Progenitor cell of endocrine pancreas (in vitro differentiated cells): ENCODE measurements at regions not wholly inside any gene's neighbourhood (a gene's known extent, or its start where the extent isn't known, plus 50 kb on each side); places are given as distances from the start of the nearest gene placed in this dataset.

Source experiments
- DNase-seq: peaks from one replicate; pipeline ENCODE4 v3.0.0; 2021; ENCODE audit warnings: low spot score; ENCODE audit not compliant: unreplicated experiment
- H3K27ac Mint-ChIP-seq: 2 replicates; pipeline ENCODE4 v1.8.0; 2021; ENCODE audit warnings: mild to moderate bottlenecking, moderate library complexity, mixed read lengths
- H3K27me3 Mint-ChIP-seq: 2 replicates; pipeline ENCODE4 v1.8.0; 2021; ENCODE audit warnings: mixed read lengths
- H3K36me3 Mint-ChIP-seq: 2 replicates; pipeline ENCODE4 v1.8.0; 2022; ENCODE audit warnings: mixed read lengths; ENCODE audit not compliant: insufficient read depth
- H3K4me1 Mint-ChIP-seq: 2 replicates; pipeline ENCODE4 v1.8.0; 2021; ENCODE audit warnings: low read depth, mixed read lengths
- H3K4me3 Mint-ChIP-seq: 2 replicates; pipeline ENCODE4 v1.8.0; 2021; ENCODE audit warnings: low read depth, mild to moderate bottlenecking, moderate library complexity, mixed read lengths
- H3K9me3 Mint-ChIP-seq: 2 replicates; pipeline ENCODE4 v1.8.0; 2021; ENCODE audit warnings: low read depth, mixed read lengths
- TF ChIP-seq, protein P1 (sequence below): fragments of 200-600 bp; sonication (generic); IDR thresholded peaks from one replicate; pipeline ENCODE4 v1.5.0; 2021; ENCODE audit warnings: antibody characterized with exemption, mild to moderate bottlenecking; ENCODE audit not compliant: unreplicated experiment

DNA sequence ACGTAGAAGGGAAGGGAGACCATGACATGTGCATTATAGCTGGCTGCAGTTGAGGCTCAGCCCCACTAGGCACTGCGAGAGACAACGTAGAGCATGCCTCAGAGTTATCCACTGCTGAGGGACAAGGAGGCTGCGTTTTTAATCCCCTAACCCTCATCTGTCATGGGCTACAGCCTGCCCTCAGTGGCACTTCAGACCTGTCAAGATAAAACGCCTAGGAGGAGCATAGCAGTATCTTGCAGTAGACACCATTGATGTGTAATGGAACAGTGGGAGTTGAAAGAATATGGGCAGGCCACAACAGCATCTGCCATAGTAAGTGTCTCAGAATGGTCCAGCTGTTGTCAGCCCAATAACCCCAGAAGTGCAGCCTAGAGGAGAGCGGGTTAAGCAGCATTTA lies 307.0 kb upstream of the PTBP2 start:
- Mint-ChIP-seq H3K4me3 (no peak overlapping the region), H3K27ac (no peak overlapping the region), H3K36me3 (no peaks in the 10 kb centered on the region)

DNA sequence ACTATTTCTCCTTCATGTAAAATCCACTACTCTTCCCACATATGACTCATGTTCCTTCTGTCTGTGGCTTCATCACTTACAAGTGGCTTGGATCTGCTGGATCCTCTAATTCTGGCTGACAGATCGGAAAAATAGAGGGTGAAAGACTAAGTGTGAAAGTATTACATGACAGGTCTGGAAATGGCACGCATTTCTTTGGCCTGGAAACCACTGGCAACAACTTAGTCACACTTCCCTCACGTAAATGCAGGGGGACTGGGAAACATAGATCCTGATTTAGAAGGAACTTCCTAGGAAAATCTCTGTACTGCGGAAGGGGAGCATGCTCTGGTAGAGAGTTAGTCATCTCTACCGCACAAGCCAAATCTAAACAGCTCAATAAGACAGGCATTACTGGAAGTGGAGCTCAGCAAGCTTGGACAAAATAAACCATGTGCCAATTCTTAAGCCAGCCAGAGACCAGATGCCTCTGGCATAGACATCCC lies 305.4 kb upstream of the PTBP2 start:
- Mint-ChIP-seq H3K9me3 (no peaks in the 10 kb centered on the region), H3K4me1 (peaks cover 6% of the 10 kb centered on the region), H3K36me3 (no peaks in the 10 kb centered on the region), H3K4me3 (no peak overlapping the region), H3K27me3 (no peaks in the 10 kb centered on the region), H3K27ac (no peak overlapping the region)
- TF ChIP-seq, protein P1, sequence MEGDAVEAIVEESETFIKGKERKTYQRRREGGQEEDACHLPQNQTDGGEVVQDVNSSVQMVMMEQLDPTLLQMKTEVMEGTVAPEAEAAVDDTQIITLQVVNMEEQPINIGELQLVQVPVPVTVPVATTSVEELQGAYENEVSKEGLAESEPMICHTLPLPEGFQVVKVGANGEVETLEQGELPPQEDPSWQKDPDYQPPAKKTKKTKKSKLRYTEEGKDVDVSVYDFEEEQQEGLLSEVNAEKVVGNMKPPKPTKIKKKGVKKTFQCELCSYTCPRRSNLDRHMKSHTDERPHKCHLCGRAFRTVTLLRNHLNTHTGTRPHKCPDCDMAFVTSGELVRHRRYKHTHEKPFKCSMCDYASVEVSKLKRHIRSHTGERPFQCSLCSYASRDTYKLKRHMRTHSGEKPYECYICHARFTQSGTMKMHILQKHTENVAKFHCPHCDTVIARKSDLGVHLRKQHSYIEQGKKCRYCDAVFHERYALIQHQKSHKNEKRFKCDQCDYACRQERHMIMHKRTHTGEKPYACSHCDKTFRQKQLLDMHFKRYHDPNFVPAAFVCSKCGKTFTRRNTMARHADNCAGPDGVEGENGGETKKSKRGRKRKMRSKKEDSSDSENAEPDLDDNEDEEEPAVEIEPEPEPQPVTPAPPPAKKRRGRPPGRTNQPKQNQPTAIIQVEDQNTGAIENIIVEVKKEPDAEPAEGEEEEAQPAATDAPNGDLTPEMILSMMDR: no peak
- DNase-seq: no peak

More for the DNA sequence above, 307.0 kb upstream of the PTBP2 start:
- Mint-ChIP-seq H3K27me3 (peaks cover 3% of the 10 kb centered on the region), H3K4me1 (peaks cover 6% of the 10 kb centered on the region), H3K9me3 (no peaks in the 10 kb centered on the region)
- no peak for DNase-seq
- TF ChIP-seq, protein P1: no peak

DNA sequence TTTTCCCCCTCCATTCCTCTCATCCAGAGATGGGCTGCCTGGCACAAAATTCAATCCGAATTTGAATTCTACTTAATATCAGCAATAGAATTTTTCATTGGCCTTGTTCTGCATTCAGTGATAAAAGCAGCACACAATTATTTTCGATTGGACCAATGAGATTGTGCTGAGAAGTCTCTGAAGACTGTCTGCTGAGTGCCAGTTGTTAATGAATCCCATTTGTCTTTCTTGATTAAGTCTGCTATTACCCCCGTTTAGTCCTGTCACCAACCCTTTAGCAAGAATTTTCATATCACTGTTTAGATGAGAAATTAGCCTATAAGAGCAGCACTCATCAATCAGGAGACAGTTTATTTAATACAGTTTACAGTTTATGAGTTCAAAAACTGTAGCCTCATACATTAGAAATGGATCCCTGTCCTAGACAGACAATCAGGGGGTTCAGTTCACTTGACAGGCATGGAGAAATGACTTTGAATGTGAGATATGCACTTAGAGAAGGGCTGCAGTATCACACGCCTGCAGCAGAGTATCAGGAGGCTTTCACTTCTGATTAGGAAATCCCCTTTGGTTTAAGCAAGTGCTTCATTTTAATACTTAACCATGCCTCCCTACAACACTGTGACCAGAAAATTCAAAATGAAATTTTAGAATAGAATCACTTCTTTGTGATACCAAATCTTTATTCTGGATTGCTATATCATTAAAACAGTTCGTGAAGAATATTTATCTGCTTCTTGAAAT lies 304.7 kb upstream of the PTBP2 start:
- H3K36me3 Mint-ChIP-seq: no peaks in the 10 kb centered on the region
- H3K4me1 Mint-ChIP-seq: peaks cover 6% of the 10 kb centered on the region
- H3K9me3 Mint-ChIP-seq: no peaks in the 10 kb centered on the region
- no peak overlapping the region for H3K27ac Mint-ChIP-seq
- no peaks in the 10 kb centered on the region for H3K27me3 Mint-ChIP-seq
- H3K4me3 Mint-ChIP-seq: no peak overlapping the region
- TF ChIP-seq, protein P1: no peak
- DNase-seq: no peak

DNA sequence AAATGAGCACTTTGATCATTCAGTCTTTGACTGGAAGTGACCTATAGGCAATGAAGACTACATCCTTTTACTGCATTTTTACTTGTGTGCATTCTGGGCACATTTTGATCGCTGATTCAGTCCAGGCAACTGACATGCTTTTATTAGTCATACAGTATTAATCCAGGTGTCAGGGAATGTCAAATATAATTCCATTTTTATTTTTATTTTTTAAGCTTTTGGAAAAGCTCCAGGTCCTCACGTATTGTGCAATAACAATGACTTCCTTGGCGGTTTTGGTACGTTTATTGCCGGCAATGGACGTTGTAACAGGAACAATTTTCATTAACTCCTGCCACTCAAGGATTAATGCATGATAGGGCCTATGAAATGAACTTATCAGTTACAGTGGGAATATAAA lies 302.6 kb upstream of the PTBP2 start:
- H3K27ac Mint-ChIP-seq: no peak overlapping the region
- TF ChIP-seq, protein P1: no peak
- H3K27me3 Mint-ChIP-seq: no peaks in the 10 kb centered on the region
- H3K4me1 Mint-ChIP-seq: no peaks in the 10 kb centered on the region
- no peak overlapping the region for H3K4me3 Mint-ChIP-seq
- no peak for DNase-seq
- no peaks in the 10 kb centered on the region for H3K9me3 Mint-ChIP-seq
- H3K36me3 Mint-ChIP-seq: no peaks in the 10 kb centered on the region

DNA sequence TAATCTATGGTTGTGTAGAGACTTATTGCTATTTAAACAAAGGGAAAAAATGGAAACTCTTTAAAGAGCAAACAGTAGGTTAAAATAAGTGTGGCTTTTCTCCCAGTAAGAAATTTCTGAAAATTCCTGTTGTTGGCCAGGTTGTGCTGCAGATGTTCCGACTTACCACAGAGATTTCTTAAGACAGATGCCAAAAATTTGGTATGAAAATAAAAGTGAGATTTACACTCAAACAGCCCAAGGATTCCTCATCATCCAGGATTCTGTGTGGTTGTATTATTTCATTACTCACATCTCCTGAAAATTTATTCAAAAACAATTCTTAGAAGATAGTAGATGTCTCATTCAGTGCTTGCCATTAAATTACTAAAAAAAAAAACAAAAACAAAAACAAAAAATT lies 296.7 kb upstream of the PTBP2 start:
- Mint-ChIP-seq H3K27me3 (no peaks in the 10 kb centered on the region), H3K36me3 (peaks cover 1% of the 10 kb centered on the region), H3K9me3 (peaks cover 9% of the 10 kb centered on the region), H3K27ac (no peak overlapping the region), H3K4me1 (peaks cover 2% of the 10 kb centered on the region), H3K4me3 (no peak overlapping the region)
- TF ChIP-seq, protein P1: no peak
- no peak for DNase-seq
